SK-N-DZ (cell line): ENCODE measurements at regions not wholly inside any gene's neighbourhood (a gene's known extent, or its start where the extent isn't known, plus 50 kb on each side); places are given as distances from the start of the nearest gene placed in this dataset.
"Not testable (repeated sequence)": the region's sequence is repeated elsewhere in the genome, so short reads cannot be mapped to it uniquely, and the experiment has no call there.

Experiments
- DNase-seq: peaks from one replicate; pipeline ENCODE4 v3.0.0-alpha.2; 2015; ENCODE audit warnings: low spot score

- DNase-seq: no peak
These were observed 54.4 kb upstream of the CPHXL start for GRCh38 chr16:75780669-75781068.

- DNase-seq: no peak
These were observed 55.5 kb upstream of the CPHXL start for GRCh38 chr16:75781683-75782343.

GRCh38 chr16:75787440-75787839 is 61.1 kb upstream of the CPHXL start:
- DNase-seq: no peak

- DNase-seq: peak; percentile 75
These were observed 62.9 kb upstream of the CPHXL start for GRCh38 chr16:75789237-75789636.

GRCh38 chr16:75792771-75793492 is 66.6 kb upstream of the CPHXL start:
- DNase-seq: no peak

- no peak for DNase-seq
These were observed 67.4 kb upstream of the CPHXL start for GRCh38 chr16:75793641-75794040.

GRCh38 chr16:75794426-75794825 is 68.1 kb upstream of the CPHXL start:
- DNase-seq: no peak

GRCh38 chr16:75798714-75799113 is 72.4 kb upstream of the CPHXL start:
- no peak for DNase-seq

GRCh38 chr16:75801307-75801706 is 75.0 kb upstream of the CPHXL start:
- no peak for DNase-seq

GRCh38 chr16:75803753-75804152 is 77.5 kb upstream of the CPHXL start:
- DNase-seq: peak; percentile 46

- DNase-seq: no peak
These were observed 78.1 kb upstream of the CPHXL start for GRCh38 chr16:75804368-75804767.

- DNase-seq: no peak
These were observed 79.7 kb upstream of the CPHXL start for GRCh38 chr16:75805946-75806345.

GRCh38 chr16:75806487-75806886 is 80.2 kb upstream of the CPHXL start:
- DNase-seq: no peak

GRCh38 chr16:75810342-75810741 is 84.1 kb upstream of the CPHXL start:
- DNase-seq: no peak

GRCh38 chr16:75811020-75811634 is 84.8 kb upstream of the CPHXL start:
- no peak for DNase-seq

- no peak for DNase-seq
These were observed 92.2 kb upstream of the CPHXL start for GRCh38 chr16:75818491-75818890.

GRCh38 chr16:75820672-75821071 is 94.4 kb upstream of the CPHXL start:
- no peak for DNase-seq

- DNase-seq: no peak
These were observed 94.8 kb upstream of the CPHXL start for GRCh38 chr16:75821117-75821516.

GRCh38 chr16:75825750-75826149 is 99.5 kb upstream of the CPHXL start:
- DNase-seq: not testable (repeated sequence)

- not testable (repeated sequence) for DNase-seq
These were observed 101.2 kb upstream of the CPHXL start for GRCh38 chr16:75827372-75828038.

GRCh38 chr16:75833385-75833784 is 107.1 kb upstream of the CPHXL start:
- not testable (repeated sequence) for DNase-seq

GRCh38 chr16:75836347-75837010 is 110.2 kb upstream of the CPHXL start:
- DNase-seq: no peak
